NCI-H1436 treated with DMSO at 0.1 percent for 48 hours (cell line): ENCODE measurements at regions not wholly inside any gene's neighbourhood (a gene's known extent, or its start where the extent isn't known, plus 50 kb on each side); places are given as distances from the start of the nearest gene placed in this dataset.

Source experiments
- DNase-seq: peaks from one replicate; lab custom pipeline; 2025; lab: John Stamatoyannopoulos, UW

DNA sequence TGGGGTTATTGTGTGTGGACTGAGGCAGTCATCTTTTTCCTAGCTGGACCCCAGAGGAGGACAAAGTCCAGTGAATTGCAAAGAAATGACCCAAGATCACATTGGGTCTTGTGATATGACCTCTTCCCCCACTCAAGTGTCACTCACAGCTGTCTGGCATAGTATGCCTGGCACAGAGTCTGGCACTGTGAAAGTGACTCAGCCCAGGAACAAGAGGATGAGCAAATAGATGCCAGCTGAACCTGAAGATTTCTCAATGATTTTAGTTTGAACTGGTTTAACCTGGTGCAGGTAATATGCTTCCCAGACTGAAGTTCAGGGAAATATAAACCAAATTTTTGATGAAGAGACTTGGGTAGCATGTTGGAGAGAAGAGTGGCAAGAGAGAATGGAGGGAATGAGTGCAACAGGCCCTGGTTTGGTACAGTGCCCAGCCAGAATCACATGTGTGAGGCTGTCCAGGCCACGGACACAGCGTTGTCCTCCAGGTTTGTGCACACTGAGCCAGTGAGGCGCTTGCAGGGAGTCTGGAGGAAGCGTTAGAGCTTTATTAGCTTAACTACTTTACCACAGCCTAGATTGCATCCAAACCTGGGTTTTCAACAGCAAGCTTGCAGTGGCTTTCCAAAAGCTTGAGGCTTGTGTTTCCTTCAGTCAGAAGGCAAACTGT is 332.9 kb downstream of the NUAK1 start:
- DNase-seq = no peak

DNA sequence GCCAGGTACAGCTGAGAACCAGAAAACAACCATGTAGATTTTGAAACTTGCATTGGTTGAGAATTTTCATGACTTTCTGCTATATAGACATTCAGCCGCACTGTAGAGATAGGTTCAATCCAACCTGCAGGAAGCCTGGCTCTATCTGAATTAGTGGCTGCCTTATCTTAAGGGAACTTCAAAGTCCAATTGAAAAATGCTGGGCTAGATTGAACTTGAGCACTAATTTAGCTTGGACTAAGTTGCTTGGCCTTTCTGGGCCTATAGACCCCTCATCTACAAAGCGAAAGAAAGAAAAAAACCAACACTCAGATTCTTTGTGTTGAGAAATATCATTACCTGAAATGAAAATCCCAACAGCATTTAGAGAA is 332.4 kb downstream of the NUAK1 start:
- DNase-seq = no peak

DNA sequence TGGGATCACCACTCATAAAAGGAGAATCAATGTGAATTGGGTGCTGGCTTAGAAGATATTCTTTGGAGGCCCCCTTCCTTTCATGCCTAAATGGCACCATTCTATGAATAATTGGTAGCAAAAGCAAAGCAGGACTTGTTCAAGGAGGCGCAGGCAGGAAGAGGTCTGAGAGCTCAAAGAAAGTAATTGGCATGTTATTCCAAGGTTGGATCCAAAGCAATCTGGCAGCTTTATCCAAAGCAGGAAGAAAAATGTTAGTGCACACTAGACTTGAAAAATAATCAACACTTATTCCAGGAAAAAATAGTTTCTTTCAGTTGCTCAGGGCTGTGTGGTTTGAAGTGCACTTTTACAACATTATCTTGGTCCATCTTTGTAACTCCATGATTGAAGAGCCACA is 326.4 kb downstream of the NUAK1 start:
- DNase-seq = no peak

DNA sequence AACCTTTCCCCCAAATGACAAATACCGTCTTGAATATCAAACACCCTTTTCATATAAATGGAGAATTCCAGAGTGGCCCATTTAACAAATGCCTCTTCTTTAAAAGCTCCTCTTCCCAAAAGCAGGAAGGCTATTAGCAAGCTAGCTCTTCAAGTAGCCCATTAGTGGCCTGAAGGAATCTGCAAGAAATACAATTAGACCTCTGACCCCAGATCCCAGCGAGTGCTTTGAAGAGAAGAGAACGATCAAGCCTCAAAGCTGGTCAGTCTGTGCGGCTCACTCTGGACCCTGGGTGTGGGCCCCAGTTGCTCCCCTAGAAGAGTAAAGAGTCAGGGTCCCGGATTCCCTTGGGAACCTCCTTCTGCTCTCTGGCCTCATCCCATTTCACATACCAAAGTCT is 325.6 kb downstream of the NUAK1 start:
- DNase-seq = no peak

DNA sequence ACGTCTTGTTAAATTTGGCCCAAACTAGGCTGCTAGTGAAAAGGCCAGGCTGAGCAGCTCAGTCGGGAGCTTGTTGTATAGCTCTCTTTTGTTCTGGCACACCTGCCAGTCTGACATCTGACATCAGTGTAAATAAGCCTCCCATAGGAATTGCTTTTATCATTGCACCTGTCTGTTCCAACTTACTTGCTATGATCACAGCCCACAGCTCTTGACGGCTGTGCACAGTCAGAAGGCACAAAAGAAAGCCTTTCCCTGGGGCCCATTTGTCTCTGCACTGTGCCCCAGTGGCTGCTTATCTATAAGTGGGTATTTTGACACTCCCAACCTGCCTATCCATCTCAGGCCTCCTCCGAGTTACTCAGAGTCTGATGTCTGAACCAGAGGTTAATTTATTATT is 324.5 kb downstream of the NUAK1 start:
- DNase-seq = peak; percentile 99

- DNase-seq = no peak
Observed at GRCh38 chr12:105819549-105819948, 319.2 kb downstream of the NUAK1 start.

- DNase-seq = no peak
Observed at GRCh38 chr12:105820429-105821125, 318.2 kb downstream of the NUAK1 start.

GRCh38 chr12:105822131-105823105 is 316.3 kb downstream of the NUAK1 start:
- no peak for DNase-seq

DNA sequence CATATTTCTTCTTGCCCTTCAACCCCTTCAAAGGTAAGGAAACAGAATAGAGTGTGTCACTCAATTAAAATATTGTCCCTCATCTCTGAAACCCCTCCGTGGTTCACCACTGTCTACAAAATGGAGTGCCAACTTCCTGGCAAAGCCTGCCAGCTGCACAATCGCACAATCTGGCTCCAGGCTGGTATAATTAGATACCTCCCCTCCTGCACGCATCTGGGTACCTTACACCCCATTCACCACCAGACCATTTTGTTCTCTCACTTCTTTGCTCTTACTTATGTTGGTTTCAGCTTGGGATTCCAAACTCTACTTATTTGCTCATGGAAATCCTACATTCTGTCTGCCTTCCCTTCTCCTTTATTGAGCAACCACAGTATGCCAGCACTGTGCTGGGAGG is 314.9 kb downstream of the NUAK1 start:
- no peak for DNase-seq

DNA sequence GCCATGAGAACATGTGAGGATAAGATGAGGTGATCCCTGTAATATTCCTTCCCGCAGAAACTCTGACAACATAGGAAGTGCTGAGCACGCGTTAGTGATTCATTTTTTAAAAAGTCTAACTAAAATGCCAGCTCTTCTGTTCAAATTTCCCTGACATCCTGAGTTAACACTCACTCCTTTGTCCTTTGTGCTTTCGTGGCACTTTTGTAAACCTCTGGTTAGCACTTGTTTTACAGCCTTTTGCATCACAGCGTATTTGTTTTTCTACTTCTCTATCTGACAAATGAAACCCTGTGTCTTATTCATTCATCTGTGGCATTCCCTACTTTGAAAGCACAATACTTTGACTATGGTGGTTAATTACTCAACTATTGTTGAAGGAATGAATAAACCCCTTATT is 313.6 kb downstream of the NUAK1 start:
- no peak for DNase-seq

DNA sequence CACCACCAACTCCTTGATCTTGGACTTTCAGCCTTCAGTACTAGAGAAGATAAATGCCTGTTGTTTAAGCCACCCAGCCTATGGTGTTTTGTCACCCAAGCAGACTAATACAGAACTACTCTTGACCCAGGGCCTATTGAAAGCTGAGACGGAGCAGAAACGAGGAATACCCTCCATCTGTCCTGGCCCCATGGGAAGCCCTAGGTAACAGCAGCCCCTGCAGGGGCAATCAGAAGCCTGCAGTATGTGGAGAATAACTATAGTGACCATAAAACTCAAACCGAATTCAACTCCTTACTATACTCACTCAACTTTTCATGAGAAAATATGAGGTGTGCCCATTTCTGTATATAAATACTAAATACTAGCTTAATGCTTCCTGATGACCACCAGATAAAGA is 307.4 kb downstream of the NUAK1 start:
- no peak for DNase-seq

DNA sequence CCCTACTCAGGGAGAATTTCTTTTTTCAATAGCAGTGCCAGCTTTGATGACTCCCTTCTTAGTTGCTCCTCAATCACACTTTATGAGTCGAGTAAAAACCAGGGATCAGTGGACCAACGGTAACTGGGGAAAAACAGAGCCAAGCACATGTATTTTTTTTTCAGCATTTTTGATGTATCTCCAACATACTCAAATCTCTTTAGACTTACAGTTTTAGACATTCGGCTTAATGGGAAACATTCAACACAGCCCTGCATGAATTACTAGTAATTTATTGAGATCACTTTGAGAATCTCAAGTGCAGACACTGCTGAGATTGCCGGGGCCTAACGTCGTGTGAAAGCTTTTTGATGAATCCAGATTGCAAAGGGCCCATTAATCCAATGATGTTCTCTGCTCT is 306.7 kb downstream of the NUAK1 start:
- DNase-seq = no peak

- DNase-seq = no peak
Observed at GRCh38 chr12:105832806-105833205, 305.9 kb downstream of the NUAK1 start.

- DNase-seq = no peak
Observed at GRCh38 chr12:105834496-105834895, 304.3 kb downstream of the NUAK1 start.

DNA sequence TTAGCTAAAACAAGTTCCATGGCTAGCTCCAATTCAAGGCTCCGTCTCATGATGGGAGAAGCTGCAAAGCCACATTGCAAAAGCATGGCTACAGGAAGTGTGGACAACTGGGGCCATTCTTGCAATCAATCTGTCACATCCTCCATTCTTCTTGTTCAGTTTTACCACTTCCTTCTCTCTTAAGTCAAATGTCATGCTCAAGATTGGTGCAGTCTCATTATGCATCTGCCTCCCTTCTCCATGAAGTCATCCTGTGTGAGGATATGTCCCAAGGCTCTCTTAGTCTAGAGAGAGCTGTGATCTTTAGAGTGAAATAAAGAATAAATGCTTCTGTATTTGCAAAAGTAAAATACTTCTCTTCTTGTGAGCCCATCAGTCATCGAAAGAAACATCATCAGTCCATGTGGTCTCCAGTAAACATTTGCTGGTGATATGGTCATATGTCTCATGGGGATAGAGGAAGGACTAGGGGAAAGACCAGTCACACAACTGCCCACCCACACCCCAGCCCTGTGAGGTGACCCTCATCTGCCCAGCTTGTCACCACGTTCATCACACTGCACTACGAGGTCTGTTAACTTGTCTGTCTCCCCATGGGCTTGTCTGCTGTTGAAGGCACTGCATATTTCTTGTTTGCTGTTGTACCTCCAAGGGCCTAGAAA is 303.0 kb downstream of the NUAK1 start:
- DNase-seq = no peak

DNA sequence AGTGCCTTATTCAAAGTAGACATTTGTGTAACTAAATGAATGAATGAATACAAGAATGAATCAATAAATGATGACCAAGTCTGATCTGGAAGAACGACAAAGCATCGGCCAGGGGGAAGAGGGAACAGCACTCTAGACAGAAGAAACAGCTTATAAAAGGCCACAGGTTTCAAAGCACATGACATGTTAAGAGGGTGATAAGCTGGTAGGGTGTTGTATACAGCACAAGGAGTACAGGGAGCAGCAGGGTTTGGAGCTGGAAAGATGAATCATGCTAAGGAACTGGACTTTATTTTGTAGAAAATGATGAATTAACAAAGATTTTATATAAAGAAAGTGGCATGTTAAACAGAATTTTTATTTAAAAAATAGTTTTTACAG is 302.5 kb downstream of the NUAK1 start:
- DNase-seq = no peak

DNA sequence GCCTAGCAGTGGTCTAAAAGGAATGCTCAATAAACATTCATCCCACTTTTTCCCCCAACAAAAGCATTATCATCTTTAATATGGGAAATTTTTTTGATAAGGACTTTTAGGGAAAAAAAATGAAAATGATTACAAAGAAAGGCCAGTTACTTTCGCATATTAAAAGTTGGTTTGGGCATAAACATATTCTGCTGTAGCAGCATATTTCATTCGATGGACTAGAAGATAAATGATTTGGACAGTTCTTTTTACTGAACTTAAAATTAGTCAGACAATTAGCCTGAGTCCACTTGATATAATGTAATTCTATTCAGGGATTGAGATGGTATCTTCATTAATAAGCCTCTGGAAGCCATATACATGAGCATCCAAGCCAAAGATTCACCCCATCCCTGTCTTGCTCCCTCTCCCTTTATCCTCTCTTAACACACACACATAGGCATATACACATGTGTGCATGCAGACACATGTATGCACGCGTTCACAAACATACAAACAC is 299.1 kb downstream of the NUAK1 start:
- no peak for DNase-seq

DNA sequence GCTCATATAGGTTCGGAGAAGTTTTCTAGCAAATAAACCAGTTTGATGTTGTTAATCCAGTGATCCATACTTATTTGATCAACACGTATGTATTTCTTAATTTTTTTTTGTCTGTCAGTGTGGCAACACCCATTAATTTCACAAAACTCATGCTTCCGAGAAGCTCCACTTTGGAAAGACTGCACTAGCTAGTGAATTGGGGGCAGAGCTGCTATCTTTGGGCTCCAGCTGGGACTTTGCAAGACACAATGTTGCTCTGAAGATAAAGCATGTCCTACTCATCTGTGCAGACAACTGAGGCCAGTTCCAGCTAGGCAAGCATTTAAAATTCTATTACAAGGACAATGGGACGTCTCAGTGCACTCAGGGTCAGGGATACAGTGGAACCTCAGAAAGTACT is 298.4 kb downstream of the NUAK1 start:
- DNase-seq = no peak

DNA sequence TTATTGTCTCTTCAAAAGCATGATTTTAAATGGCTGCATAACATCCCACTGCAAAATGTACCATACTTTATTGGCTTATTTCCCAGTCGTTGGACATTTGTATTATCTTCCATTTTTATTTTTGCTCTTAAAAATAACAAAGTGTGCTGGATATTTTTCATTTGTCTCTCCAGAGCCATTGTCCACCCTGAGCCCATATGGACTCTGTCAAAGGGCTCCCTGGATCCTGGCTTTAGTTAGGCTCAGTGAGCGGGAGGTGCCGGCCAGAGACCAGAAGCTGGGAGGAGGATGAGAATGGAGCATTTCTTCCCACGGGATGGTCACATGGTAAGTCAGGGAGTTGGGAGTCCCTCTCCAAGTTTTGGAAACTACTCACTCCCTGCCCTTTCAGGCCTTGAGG is 296.9 kb downstream of the NUAK1 start:
- no peak for DNase-seq

DNA sequence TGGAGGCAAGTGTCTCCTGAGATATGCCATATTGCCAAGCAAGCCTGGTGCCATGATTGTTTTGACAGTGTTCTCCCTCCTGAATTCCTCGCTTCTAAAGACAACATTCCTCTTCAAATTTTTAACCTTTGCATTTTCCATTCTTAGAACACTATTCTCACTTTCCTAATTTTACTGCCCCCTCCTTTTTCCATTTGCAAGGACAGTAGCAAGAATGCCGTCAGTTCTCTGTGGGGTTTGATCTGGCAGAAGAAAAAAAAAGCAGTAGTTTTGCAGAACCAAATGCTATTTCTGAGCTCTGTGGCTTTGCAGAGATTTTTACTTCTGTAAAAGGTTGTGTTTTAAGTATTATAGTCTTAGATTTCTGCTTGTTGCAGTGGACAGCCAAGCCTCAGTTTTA is 295.2 kb downstream of the NUAK1 start:
- no peak for DNase-seq

DNA sequence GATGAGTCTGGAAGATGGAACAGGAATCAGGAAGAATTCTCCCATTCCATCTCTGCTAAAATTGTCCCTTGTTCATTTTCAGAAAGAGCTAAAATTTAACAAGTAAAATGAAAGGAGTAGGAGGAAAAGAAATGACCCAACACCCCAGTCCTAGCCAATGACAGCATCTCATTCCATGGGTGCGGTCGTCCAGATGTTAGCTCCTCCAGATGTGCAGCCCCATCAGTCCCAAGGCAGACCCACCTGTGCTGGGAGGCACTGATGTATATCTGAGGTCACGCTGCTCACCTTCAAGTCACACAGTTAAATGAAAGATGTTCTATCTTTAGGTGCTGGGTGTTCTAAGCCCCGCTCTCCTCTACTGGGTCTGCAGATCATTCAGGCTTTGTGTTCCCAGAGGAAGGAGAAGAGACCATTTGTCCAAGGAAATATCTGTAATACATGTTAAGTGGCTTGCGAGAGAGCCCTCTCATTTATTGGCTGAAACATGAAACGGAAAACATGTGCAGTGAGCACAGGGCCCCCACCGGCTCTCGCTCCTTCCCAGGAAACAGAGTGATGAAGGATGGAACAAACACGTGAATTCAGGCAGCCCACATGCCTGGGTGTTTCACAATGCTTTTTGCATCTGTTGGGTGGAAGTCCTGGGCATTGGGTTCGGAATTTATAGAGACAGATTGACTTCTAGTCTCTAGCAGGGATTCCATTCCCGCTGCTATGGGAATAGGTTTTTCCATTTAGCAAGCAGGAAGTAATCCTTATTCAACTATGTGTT is 294.6 kb downstream of the NUAK1 start:
- no peak for DNase-seq
